PC-9 (cell line): ENCODE measurements at regions not wholly inside any gene's neighbourhood (a gene's known extent, or its start where the extent isn't known, plus 50 kb on each side); places are given as distances from the start of the nearest gene placed in this dataset.

Experiments used
- EZH2 ChIP-seq: fragments of 200-600 bp; sonication (generic); IDR thresholded peaks from 2 replicates; pipeline ENCODE4 v1.8.0; 2017; ENCODE audit warnings: antibody characterized with exemption, low read depth
- TF ChIP-seq, protein P1 (sequence below): fragments of 200-600 bp; sonication (generic); conservative IDR thresholded peaks from 2 replicates; pipeline ENCODE4 v1.6.1; 2017; ENCODE audit warnings: mixed run types, antibody characterized with exemption, mild to moderate bottlenecking, moderate library complexity

DNA sequence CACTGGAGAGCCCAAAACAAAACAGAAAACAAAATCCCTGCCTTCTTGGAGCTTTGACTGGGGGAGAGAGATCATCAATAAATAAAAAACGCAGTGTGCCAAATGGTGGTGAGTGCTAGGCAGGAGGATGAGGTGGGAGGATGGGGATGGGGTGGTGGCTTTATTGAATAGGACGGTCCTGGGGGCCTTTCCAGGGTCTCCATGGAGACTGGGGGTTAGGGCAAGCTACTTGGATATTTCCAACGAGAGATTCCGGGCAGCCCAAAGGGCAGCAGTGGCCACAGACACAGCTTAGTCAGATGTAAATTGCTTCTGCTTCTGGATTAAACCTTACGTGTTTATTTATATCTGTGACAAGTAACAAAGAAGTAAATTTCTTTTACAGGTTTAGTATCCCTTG is 700.1 kb downstream of the QKI start:
- TF ChIP-seq, protein P1, sequence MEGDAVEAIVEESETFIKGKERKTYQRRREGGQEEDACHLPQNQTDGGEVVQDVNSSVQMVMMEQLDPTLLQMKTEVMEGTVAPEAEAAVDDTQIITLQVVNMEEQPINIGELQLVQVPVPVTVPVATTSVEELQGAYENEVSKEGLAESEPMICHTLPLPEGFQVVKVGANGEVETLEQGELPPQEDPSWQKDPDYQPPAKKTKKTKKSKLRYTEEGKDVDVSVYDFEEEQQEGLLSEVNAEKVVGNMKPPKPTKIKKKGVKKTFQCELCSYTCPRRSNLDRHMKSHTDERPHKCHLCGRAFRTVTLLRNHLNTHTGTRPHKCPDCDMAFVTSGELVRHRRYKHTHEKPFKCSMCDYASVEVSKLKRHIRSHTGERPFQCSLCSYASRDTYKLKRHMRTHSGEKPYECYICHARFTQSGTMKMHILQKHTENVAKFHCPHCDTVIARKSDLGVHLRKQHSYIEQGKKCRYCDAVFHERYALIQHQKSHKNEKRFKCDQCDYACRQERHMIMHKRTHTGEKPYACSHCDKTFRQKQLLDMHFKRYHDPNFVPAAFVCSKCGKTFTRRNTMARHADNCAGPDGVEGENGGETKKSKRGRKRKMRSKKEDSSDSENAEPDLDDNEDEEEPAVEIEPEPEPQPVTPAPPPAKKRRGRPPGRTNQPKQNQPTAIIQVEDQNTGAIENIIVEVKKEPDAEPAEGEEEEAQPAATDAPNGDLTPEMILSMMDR, result no peak
- no peak for TF ChIP-seq EZH2
